ENCODE measurements at regions not wholly inside any gene's neighbourhood (a gene's known extent, or its start where the extent isn't known, plus 50 kb on each side); places are given as distances from the start of the nearest gene placed in this dataset.

DNA sequence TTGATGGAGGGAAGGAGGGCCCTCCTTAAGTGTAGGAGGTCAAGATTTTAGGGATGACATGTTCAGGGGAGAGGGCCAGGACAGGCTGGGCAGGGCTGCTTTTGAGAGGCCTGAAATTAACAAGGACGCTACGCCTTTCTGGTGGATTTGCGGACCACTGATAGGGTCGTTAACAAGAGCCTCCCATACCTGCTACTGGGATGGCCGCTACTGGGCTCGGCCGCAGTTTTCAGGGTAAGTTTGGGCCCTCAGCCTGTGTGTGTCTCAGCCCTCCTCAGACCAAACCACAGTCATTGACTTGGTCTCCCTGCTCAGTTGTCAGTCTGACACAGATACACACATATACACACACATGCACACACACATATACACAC lies 180.9 kb downstream of the SMAD2 start:
- Histone ChIP-seq H4K20me1 (ENCODE audit: low read depth) (no peaks in the 10 kb centered on the region), H3K9ac (no peak overlapping the region), H3K27ac (no peak overlapping the region), H3K27me3 (peaks cover 8% of the 10 kb centered on the region), H3K4me2 (no peak overlapping the region), H3K79me2 (ENCODE audit: low read depth) (no peaks in the 10 kb centered on the region), H3K9me3 (ENCODE audit: low read depth) (no peaks in the 10 kb centered on the region), H3K4me3 (no peak overlapping the region), H3K36me3 (no peaks in the 10 kb centered on the region), H3F3A (ENCODE audit: low read depth) (peaks cover 7% of the 10 kb centered on the region), H2AFZ (replicated peaks) (no peak overlapping the region), H3K4me1 (no peaks in the 10 kb centered on the region)
- Mint-ChIP-seq H3K4me1 (no peaks in the 10 kb centered on the region), H3K27ac (no peak overlapping the region), H3K9me3 (no peaks in the 10 kb centered on the region), H3K36me3 (no peaks in the 10 kb centered on the region), H3K27me3 (ENCODE audit: insufficient read depth, low read depth) (peaks cover 17% of the 10 kb centered on the region), H3K4me3 (peak overlapping the region; percentile 55)
- TF ChIP-seq EZH2phosphoT487 (IDR thresholded peaks at IDR 0.05) (no peak), EZH2 (IDR thresholded peaks at IDR 0.05) (no peak)
- TF ChIP-seq, protein P1, sequence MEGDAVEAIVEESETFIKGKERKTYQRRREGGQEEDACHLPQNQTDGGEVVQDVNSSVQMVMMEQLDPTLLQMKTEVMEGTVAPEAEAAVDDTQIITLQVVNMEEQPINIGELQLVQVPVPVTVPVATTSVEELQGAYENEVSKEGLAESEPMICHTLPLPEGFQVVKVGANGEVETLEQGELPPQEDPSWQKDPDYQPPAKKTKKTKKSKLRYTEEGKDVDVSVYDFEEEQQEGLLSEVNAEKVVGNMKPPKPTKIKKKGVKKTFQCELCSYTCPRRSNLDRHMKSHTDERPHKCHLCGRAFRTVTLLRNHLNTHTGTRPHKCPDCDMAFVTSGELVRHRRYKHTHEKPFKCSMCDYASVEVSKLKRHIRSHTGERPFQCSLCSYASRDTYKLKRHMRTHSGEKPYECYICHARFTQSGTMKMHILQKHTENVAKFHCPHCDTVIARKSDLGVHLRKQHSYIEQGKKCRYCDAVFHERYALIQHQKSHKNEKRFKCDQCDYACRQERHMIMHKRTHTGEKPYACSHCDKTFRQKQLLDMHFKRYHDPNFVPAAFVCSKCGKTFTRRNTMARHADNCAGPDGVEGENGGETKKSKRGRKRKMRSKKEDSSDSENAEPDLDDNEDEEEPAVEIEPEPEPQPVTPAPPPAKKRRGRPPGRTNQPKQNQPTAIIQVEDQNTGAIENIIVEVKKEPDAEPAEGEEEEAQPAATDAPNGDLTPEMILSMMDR (IDR thresholded peaks at IDR 0.05) = no peak
- DNase-seq (ENCODE audit: low spot score) = no peak

DNA sequence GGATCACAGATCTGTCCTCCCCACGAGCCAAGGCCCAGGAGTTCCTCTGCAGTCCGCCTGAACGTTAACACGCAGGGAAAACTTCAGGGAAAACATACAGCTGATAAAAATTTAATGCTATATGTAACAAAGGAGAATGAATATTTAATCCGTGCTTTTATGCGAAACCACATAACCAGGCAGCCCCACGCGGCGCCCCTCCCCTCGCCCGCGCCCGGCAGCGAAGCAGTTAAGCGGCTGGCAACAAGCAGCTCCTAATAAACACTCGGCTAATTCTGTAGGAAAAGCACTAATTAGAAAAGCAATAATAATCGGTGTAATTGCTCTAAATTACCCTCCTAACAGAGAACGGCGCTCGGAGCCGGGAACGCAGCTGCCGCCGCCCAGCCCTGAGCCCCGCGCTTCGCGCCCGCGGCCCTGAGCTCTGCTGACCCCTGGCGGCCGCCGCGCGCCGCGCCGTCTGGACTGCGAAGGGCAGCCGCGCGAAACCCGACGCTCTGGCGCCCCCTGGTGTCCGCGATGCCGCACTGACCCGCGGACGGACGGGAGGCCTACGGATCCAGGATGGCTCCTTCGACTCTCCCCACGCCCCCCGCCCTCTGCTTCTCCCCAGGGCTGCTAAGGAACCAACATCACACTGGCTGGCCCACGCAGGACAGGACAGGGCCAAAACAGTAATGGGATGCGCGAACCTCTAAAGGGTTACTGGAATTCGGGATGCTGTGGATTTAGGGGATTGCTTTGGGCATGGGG lies 181.4 kb downstream of the SMAD2 start:
- H3K4me1 Mint-ChIP-seq = no peaks in the 10 kb centered on the region
- peaks cover 8% of the 10 kb centered on the region for H3K27me3 ChIP-seq
- H3K4me3 ChIP-seq = peak overlapping the region; percentile 38
- TF ChIP-seq, protein P1 (IDR thresholded peaks at IDR 0.05) = peak; percentile 100
- TF ChIP-seq EZH2phosphoT487 (IDR thresholded peaks at IDR 0.05) (no peak), EZH2 (IDR thresholded peaks at IDR 0.05) (peak; percentile 47)
- peak; percentile 90 for DNase-seq (ENCODE audit: low spot score)
- no peaks in the 10 kb centered on the region for H3K9me3 Mint-ChIP-seq
- no peaks in the 10 kb centered on the region for H4K20me1 ChIP-seq (ENCODE audit: low read depth)
- H3K36me3 Mint-ChIP-seq = no peaks in the 10 kb centered on the region
- H3K36me3 ChIP-seq = no peaks in the 10 kb centered on the region
- peak overlapping the region; percentile 71 for H3K4me2 ChIP-seq
- no peak overlapping the region for H3K27ac Mint-ChIP-seq
- no peak overlapping the region for H3K27ac ChIP-seq
- H3K9ac ChIP-seq = no peak overlapping the region
- no peaks in the 10 kb centered on the region for H3K9me3 ChIP-seq (ENCODE audit: low read depth)
- peak overlapping the region; percentile 57 for H3K4me3 Mint-ChIP-seq
- no peaks in the 10 kb centered on the region for H3K4me1 ChIP-seq
- H3K27me3 Mint-ChIP-seq (ENCODE audit: insufficient read depth, low read depth) = peaks cover 15% of the 10 kb centered on the region
- peaks cover 7% of the 10 kb centered on the region for H3F3A ChIP-seq (ENCODE audit: low read depth)
- H2AFZ ChIP-seq (replicated peaks) = peak overlapping the region; percentile 87
- H3K79me2 ChIP-seq (ENCODE audit: low read depth) = no peaks in the 10 kb centered on the region

- Mint-ChIP-seq H3K27ac (no peak overlapping the region), H3K36me3 (no peaks in the 10 kb centered on the region), H3K4me1 (no peaks in the 10 kb centered on the region), H3K9me3 (no peaks in the 10 kb centered on the region), H3K4me3 (peak overlapping the region; percentile 57), H3K27me3 (ENCODE audit: insufficient read depth, low read depth) (peaks cover 14% of the 10 kb centered on the region)
- Histone ChIP-seq H2AFZ (replicated peaks) (no peak overlapping the region), H3K4me1 (no peaks in the 10 kb centered on the region), H3K9me3 (ENCODE audit: low read depth) (no peaks in the 10 kb centered on the region), H3K4me2 (peak overlapping the region; percentile 71), H3K4me3 (no peak overlapping the region), H3K27me3 (peaks cover 8% of the 10 kb centered on the region), H3K79me2 (ENCODE audit: low read depth) (no peaks in the 10 kb centered on the region), H3K9ac (no peak overlapping the region), H3K27ac (no peak overlapping the region), H3K36me3 (no peaks in the 10 kb centered on the region), H4K20me1 (ENCODE audit: low read depth) (no peaks in the 10 kb centered on the region), H3F3A (ENCODE audit: low read depth) (peaks cover 7% of the 10 kb centered on the region)
- DNase-seq (ENCODE audit: low spot score) = no peak
- no peak for TF ChIP-seq EZH2 (IDR thresholded peaks at IDR 0.05)
- no peak for TF ChIP-seq EZH2phosphoT487 (IDR thresholded peaks at IDR 0.05)
- TF ChIP-seq, protein P1 (IDR thresholded peaks at IDR 0.05) = no peak
These were observed 182.2 kb downstream of the SMAD2 start for GRCh38 chr18:47748093-47748796.
